Superior temporal gyrus (tissue), 1 donor: ENCODE measurements at regions not wholly inside any gene's neighbourhood (a gene's known extent, or its start where the extent isn't known, plus 50 kb on each side); places are given as distances from the start of the nearest gene placed in this dataset.
"Not testable (repeated sequence)": the region's sequence is repeated elsewhere in the genome, so short reads cannot be mapped to it uniquely, and the experiment has no call there.

ENCODE experiments used
- DNase-seq: peaks from one replicate; pipeline ENCODE4 v3.0.0-alpha.2; 2016; ENCODE audit errors: extremely low spot score

- no peak for DNase-seq
These were observed 71.1 kb downstream of the FAM50B start for GRCh38 chr6:3920321-3920720.

- DNase-seq = no peak
These were observed 72.5 kb downstream of the FAM50B start for GRCh38 chr6:3921663-3922062.

GRCh38 chr6:3922619-3923018 is 73.4 kb downstream of the FAM50B start:
- DNase-seq = not testable (repeated sequence)

GRCh38 chr6:3925223-3926149 is 76.3 kb downstream of the FAM50B start:
- DNase-seq = not testable (repeated sequence)

GRCh38 chr6:3926150-3926482 is 76.9 kb downstream of the FAM50B start:
- no peak for DNase-seq

DNA sequence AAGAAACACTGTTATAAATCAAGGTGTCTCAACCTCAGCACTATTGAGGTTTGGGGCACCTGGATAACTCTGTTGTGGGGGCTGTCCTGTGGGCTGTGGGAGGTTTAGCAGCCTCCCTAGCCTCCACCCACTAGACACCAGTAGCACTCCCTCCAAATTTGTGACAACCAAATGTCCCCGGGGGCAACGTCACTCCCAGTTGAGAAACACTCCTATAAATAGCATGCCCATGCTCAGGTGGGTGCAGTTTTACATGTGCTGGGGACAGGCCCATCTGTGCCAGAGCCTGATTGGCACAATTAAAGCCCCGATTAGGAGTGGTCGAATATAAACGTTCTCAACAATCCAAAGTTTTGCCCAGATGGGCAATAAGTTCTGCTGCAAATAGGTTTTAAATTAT is 78.9 kb downstream of the FAM50B start:
- DNase-seq = no peak

DNA sequence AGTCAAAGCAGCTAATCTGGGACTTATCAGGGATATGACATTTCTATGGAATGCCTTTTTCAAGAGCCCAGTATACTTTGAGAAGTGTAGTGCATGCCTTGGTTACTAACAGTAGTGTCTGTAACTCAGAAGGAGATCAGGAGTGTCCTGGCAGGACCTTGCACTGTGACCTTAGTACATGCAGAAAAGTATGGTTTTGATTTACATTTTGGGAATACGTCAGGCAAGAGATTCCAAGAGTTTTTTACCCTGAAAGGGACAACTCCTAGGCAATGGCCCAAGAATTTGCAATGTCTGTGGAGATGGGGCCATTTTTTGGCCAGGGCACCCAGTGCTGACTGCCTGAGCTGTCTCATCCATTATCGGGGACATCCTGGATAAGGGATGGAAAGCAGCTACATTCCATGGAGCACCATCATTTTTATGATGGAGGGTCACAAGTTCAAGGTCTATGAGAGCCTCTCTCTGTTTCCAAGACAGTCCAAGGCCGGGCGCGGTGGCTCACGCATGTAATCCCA is 80.2 kb downstream of the FAM50B start:
- no peak for DNase-seq

- DNase-seq = no peak
These were observed 88.3 kb downstream of the FAM50B start for GRCh38 chr6:3937438-3937837.

DNA sequence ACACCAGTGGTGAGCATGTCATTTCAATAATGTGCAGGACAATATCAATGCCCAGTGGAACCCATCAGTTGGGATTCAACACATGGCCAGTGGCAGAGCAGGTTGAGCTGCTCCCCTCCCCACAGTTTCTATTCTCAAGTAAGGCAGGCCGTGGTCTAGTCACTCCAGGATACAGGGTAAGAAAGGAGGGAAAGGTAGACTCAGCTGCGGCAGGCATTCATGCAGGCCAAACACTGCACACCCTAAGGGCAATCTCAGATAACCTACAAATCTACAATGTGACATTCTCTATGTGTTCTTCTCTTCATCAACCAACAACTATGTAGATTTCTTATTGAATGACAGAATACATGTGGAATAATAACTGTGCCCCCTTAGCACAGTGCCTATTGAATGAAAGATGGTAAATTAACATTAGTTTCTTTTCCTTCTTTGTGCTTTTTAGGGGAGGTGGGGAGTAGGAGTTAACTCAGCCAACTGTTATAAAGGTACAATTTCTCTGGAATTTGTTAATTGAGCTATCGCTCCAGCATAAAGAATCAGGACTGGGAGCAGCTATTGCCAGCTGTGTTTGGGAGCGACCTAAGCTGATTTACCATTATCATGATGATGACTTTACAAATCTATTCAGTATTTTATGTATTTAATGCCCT is 89.7 kb downstream of the FAM50B start:
- no peak for DNase-seq

DNA sequence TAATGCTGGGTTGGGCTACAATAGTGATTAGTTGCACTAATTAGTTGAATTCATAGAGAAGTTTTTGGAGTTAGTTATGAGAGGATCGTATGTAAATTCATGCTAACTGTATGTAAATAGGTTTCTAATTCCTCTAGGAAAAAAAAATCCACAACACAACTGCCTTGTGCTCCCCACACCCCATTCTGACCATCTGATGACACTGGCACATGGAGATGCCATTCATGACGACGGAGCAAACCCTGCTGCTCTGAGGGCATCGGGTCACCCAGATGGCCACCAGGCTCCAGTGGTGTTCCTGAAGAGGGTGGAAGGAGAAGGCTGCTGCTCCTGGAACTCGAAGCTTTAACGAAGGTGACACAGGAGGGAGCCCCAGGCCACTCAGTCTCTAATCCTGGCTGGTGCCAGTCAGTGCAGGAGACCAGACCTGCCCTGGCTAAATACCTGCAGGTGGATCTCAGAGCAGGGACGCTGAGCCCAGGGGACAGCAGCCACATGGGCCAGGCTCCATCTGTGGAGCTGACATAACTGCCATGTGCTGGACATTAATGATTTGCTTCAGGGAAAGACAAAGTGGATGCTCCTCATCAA is 90.3 kb downstream of the FAM50B start:
- no peak for DNase-seq

- DNase-seq = no peak
These were observed 90.8 kb downstream of the FAM50B start for GRCh38 chr6:3939964-3940363.

GRCh38 chr6:3940703-3941102 is 91.5 kb downstream of the FAM50B start:
- DNase-seq = peak; percentile 83

- DNase-seq = no peak
These were observed 94.2 kb downstream of the FAM50B start for GRCh38 chr6:3943331-3943765.

DNA sequence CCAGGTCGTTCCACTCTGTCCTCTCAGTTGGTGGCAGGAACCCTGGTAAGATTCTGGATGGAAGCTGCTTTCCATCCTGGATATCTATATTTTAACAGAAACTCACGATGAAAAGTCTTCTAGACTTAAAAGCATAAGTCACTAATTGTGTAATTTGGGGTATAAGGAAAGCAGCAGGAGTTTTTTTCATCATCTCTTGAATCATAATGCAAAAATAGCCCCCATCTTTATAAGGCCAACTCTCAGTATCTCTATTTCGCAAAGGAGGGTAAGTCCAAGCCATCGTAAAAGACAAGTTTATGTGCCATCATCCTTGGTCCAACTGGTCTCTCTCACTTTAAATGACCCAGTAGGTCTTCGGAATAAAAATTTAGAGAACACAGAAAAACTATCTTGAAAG is 95.1 kb downstream of the FAM50B start:
- DNase-seq = no peak

- no peak for DNase-seq
These were observed 97.6 kb downstream of the FAM50B start for GRCh38 chr6:3946778-3947177.

DNA sequence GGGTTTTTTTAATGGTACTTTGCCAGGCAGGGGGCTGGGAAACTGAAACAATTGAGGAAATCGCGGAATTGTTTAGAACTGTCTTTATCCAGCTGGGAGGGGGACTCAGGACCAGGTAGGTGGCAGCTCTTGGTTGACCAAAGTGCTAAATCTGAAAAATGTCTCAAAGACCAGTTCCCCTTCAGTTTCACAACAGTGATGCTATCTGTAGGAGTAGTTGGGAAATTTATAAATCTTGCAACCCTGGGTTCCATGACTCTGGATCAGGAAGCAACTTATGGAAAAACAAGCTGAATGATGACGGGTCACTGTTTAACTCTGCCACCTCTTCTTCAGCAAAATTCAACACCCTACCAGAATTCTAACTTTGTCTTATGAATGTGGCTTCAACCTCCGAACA is 99.7 kb downstream of the FAM50B start:
- no peak for DNase-seq

- no peak for DNase-seq
These were observed 100.3 kb downstream of the FAM50B start for GRCh38 chr6:3949521-3949920.

DNA sequence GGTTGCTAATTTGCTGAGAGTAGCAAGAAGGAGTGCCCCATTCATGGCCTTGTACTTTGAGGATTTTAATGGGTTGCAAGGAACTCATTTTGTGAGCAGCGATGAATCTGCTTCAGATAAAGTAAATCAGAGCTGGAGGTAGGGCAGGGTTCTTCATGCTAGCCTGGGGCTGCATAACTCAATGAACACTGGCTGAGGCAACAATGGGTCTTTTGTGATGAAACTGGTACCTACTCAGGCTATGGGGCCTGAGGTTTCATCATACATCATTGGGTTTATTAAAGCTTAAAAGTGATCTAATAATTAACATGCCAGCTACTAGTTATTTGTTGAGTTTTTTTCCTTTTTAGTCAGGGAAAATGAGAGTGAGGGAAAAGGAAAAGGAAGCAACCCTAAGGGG is 106.9 kb downstream of the FAM50B start:
- DNase-seq = no peak

DNA sequence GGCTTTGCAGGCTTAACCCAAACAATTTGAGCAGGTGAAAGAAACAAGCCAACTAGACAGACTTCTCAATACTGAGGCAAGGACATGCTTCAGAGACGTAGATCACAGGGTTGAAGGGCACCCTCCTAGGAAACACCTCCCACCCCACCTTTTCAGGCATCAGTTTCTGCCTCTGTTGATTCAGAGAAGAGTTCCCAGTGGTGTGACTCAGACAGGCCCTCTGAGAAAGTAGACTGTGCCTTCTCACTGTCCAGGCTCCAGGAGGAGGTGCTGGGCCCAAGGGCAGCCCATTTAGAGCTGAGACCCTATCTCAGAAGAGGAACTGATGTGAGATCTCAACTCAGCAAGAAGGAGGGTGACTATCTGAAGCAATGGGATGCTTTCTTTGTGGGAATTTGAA is 108.1 kb downstream of the FAM50B start:
- no peak for DNase-seq

DNA sequence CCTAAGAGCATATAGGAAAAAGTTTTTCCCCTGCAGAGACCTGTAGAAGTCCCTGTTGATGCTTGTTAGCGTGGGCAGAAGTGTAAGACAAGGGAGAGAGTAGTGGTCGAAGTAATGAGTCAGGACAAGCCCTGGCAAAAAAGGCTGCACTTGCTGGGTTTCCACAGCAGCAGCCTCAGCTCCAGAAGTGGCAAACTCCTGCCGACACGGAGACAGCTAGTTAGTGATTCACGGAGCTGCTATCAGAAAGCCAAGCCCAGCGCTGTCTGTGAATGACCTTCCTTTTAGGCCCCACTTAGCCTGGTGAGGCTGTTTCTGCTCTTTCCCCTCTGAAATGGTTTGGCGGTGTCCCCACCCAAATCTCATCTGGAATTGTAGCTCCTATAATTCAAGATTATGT is 109.1 kb downstream of the FAM50B start:
- no peak for DNase-seq

DNA sequence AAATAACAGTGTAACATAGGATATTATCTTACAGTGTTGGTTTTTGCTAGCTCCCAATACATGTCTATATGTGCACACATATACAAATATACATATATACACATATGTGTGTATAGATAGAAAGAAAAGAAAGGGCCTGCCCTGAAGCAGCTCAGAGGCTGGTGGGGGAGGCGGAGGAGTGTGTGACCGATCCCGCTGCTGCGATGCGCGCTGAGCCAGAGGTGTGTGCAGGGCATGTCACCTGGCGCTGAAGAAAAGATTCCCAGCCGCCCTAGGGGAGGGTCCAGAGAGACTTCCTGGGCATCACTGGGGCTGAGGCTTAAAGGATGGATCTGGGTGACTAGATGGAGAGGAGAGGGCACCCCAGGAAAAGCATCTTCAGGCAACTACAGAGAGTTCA is 110.2 kb downstream of the FAM50B start:
- DNase-seq = no peak

DNA sequence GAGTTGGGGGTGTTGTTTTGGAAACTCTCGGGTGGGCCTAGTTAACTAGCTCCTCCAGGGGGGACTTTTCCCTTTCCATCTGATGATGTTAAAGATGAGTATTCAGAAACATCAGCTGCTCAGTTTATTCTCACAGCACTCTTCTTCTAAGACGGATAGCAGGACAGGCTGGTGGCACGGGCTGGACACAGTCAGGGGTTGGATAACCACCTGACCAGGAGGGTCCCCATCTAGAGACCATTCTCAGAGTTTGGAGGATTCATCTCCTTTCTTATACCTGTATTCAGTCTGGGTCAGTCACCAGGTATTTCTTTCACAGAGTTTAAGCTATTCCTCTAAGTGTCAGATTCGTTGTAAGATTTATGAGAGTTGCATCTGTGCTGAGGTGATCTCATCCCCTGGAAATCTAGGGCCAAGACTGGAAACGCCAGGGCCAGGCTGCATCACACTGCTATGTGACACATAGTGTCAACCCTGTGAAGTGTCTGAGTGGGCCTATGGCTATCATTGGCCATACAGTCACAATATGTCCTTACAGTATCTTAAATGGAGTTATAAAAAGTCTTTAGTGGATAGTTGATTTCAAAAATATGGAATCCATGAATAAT is 111.7 kb downstream of the FAM50B start:
- DNase-seq = no peak
